AML-193 (cell line): ENCODE measurements at regions not wholly inside any gene's neighbourhood (a gene's known extent, or its start where the extent isn't known, plus 50 kb on each side); places are given as distances from the start of the nearest gene placed in this dataset.
"Not testable (repeated sequence)": the region's sequence is repeated elsewhere in the genome, so short reads cannot be mapped to it uniquely, and the experiment has no call there.

ENCODE experiments used
- DNase-seq, 2 experiments: peaks; one replicate each; lab custom pipeline; 2025; lab: John Stamatoyannopoulos, UW

DNA sequence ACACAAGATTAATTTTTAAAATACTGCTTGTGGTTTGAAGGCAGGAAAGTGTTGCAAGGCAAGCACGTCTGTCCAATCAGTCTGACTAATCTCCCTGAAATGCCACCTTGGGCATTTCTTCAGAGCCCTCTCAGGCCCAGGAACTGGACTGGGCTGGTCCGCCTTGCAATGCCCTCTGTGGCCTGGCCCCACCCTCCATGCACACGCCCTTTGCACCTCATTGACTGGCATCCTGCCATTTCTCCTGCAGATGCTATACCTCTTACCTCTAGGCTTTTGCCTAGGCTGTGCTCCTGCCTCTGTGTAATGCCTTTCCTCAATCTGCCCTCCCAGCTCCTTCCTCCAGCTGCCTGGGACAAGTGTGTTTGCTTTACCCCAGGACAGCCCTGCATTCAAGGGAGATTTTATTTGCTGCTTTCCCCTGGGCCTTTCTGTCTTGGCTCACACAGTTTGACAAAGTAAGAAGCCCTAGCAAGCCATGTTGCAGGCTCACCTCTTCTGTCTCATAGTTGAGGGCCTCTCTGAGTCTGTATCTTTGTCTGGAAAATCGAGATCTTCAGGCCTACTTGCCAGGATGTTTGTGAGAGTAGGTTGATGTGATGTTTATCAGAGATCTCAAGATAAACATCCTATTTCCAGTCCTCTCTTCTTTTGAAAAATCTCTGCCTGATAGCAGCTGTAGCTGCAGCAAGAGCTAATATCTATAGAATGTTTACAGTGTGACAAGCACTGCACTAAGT is 149.2 kb upstream of the JUN start:
- peak; percentile 59 to 72 for DNase-seq

DNA sequence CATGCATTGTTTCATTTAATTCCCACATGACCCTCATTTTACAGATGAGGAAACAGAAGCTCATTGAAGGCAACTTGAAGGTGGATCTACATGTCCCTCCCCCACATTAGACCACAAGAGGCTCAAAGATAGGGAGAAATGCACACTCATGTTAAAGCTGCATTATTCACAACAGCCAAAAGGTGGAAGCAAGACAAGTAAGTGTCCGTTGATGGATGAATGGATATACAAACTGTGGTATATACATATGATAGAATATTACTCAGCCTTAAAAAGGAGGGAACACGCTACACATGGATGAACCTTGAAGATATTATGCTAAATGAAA is 149.7 kb upstream of the JUN start:
- no peak for DNase-seq

DNA sequence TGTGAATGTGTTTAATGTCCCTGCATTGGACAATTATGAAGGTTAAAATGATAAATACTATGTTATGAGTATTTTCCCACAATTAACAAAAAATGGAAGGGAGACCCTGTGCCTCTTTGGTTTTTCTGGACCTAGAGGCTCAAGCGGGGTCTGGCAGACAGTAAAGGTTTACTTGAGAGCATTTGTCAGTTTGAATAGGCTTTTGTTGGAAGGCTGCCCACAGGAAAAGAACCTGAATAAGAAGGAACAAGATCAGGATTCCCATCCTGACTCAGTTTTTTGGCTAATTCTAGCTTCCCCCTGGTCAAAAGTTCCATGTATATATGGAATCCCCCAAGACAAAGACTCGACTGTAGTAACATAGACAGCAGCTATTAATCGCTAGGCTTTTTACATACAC is 150.9 kb upstream of the JUN start:
- DNase-seq, result no peak

DNA sequence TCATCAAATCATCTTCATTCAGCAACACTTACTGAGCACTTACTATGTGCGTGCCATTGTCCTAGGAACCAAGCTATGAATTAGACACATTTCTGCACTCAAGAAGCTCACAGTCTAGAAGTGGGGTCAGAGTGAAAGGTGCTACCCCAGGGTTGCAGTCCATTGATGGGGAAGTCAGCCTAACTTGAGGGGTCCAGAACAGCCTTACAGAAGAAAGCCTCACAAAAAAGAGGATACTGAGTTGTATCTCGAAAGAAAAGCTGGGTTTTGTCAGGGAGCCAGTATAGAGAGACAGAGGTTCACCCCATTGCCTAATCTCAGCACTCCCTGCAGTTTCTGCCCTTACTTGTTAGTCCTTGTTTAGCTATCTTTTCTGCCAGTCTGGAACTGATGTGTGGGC is 153.1 kb upstream of the JUN start:
- no peak for DNase-seq

DNA sequence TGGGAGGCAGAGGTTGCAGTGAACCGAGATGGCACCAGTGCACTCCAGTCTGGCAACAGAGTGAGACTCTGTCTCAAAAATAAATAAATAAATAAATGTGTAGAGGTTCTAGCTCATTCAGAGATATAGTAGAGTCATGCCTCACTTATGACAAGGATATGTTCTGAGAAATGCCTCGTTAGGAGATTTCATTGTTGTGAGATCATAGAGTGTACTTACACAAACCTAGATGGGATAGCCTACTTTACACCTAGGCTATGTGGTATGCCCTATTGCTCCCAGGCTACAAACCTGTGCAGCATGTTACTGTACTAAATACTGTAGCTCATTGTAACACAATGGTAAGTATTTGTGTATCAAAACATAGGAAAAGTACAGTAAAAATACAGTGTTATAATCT is 155.3 kb upstream of the JUN start:
- DNase-seq, result no peak

DNA sequence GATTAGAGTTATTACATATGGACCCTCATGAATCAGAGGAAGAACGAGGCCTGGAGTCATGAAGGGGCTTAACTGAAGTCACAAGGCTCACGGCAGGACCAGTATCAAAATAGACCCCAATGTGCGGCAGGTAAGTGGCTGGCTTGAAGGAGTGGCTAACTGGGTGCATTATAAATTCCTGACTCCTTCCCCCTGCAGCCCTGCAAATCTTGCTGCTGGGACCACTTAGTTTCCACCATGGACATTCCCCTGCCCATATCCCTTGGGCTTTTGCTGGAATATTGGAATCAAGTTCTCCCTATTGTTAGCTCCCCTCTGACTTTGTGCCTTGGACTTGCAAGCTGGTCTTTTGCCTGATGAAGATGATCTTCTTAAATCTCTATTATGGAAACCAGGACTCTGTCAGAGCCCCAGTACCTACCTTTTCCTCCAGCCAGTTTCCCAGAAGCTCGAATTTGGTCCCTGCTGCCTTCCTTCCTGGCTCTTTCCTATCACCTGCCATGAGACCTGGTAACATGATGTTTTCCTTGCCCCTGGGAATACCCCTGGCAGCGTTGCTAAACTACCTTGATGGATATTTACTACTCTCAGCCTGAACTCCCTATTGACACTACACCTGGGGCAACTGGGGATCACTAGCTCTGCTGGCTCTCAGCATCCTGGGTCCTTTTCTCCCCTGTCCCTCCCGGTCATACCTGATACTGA is 156.0 kb upstream of the JUN start:
- DNase-seq, result no peak

DNA sequence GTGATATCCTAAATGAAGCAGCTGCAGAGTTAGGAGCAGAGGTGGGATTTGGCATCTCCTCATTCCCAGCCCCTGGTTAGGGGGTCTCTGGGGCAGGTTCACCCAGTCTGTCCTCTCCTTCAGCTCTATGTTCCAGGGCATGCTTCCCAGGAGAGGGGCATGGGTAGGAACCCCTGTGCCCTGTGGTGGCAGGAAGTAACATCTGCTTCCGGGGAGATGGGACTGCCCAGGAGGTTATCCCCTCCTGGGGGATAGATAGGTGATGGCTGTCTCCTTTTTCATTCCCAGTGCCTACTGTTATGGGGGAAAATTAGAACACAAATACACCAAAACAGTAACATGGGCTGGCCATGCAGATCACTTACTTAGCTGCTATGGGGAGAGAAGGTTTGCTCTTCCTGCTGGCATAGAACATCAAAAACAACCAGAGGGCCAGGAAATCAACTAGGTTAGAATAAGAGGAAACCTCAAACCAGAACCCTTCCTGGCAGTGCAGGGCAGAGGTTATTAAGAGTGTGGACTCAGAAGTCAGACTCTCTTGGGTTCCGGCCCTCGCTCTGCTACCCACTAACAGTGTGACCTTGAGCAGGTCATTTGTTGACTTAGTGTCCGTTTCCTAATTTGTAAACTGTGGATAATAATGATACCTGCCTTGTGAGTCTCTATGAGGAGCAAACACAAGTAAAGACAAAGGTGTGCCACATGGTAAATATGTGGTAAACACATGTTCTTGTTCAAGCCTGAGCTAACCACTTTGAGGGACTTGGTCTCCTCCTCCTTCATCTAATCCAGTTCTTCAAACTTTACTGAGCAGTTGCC is 157.8 kb upstream of the JUN start:
- no peak for DNase-seq

DNA sequence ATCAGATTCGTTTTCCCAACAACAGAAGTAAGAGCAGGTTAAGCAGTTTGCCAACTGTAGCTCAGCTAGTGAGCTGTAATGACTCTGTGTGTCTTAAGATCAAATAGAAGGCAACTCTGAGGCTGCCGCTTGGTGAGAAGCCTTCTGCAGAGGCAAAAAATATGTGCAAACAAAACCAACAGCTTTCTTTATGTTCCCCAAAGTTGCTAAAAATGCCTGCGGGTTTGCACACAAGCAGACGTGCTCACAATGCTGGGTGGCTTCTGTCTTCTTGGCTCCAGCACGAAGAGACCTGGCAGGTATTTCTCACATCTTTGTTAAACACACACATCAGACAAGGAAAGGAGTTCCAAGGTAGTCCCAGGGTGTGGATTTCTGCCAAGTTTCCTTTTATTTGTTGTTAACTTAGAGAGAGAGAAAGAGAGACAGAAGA is 158.9 kb upstream of the JUN start:
- no peak for DNase-seq

DNA sequence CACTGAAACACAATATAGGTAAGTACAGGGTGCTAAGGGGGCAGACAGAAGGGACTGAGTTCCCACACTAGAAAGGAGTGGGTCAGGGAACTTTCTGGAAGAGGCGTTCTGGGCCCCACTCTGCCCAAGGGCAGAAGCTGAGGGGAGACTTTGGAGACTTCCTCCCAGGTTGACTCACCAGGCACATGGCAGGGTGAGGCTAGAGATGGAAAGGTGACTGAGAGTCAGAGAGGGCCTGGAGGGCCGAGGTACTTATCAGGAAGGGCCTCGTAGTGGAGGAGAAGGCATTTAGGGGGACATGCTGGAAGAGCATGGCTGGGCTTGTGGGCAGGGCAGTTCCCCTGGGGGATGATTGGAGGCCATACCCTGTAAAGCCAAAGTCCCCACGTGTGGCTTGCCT is 159.9 kb upstream of the JUN start:
- no peak for DNase-seq

DNA sequence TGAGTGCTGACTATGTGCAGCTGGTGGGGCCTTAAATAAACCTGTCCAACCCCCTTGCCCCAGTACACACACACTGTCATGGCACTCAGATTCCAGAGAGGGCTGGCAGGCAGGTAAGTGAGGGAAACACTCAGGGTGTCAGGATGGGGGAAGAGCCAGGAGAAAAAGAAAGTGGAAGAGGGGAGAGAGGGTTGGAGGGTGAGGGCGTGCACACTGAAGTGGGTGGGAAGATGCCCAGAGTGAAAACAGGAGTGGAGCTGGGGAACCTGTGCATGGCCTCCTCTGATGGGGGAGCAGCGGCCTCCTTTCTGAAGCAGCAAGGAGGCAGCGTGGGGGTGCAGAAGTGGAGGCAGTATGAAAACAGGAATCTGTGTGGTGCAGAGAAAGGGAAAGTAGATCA is 160.6 kb upstream of the JUN start:
- no peak for DNase-seq

DNA sequence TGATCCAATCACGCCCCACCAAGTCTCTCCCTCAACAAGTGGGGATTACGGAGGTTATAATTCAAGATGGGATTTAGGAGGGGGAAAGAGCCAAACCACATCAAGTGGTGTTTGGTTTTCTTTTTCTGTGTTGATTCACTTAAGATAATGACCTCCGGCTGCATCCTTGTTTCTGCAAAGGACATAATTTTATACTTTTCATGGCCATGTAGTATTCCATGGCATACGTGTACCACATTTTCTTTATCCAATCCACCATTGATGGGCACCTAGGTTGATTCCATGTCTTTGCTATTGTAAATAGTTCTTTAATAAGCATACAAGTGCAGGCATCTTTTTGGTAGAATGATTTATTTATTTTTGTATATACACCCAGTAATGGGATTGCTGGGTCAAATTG is 162.5 kb upstream of the JUN start:
- no peak for DNase-seq

DNA sequence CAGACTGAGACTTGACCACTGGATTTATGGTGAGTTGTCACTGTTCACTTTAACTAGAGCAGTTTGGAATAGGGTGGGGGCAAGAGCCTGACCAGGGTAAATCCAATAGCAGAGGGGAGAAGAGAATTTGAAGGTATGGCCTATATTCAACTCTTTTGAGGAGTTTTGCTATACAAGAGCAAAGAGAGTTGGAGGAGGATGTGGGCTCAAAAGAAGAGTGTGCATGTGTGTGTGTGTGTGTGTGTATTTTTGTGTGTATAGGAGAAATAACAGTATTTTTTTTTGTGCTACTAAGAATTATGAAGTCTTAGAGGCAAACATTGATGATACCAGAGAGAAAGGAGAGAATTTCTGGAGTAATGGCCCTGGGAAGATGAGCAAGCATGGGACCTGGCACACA is 164.8 kb upstream of the JUN start:
- DNase-seq, result no peak

DNA sequence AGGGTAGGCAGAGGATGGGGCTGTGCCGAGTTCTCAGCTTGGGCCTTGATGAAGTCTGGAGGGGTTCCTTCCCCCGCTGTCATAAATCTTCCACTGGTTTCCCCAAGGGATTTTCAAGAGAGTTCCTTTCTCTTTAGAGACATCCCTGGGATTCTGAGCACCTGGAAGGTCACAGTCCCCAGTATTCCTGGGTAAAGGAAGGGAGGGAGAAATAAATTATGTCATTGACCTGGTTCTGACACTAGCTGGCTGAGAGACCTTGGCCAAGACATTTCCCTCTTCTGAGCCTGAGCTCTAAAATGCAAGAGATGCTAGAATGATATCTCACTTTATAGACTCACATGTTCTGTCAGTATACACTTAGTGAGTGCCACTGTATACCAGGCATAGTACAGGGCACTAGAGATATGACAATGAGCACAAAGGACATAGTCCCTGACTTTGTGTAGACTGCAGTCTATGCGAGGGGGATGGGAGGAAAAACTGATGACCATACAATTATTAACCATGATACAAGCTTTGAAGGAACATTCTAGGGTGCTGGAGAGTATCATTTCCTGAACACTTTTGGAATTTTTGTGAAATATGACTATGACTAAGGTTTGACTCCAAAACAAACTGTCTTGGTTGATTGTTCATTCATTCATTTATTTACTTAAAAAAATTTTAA is 165.8 kb upstream of the JUN start:
- DNase-seq, result no peak

DNA sequence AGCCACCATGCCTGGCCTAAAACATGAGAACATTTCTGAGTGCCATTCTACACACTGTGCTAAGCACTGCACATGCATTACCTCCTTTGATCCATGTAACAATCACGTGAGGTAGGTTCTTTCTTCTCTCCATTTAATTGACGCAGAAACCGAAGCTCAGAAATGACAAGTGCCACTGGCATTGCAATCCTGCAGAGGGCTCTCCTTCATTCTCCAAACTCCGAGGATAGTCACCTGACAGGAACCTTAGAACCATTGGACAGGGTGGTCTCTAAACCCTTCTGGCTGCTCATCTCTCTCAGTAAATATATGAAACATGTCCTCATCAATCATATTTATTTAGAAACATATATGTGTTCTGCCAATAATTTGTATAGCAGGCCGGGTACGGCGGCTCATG is 167.1 kb upstream of the JUN start:
- DNase-seq, result no peak

DNA sequence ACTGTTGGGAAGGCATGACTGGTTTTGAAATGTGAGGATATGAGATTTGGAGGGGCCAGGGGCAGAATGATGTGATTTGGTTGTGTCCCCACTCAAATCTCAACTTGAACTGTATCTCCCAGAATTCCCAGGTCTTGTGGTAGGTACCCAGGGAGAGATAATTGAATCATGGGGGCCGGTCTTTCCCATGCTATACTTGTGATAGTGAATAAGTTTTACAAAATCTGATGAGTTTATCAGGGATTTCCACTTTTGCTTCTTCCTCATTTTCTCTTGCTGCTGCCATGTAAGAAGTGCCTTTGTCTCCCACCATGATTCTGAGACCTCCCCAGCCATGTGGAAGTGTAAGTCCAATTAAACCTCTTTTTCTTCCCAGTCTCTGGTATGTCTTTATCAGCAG is 170.1 kb upstream of the JUN start:
- not testable (repeated sequence) for DNase-seq

DNA sequence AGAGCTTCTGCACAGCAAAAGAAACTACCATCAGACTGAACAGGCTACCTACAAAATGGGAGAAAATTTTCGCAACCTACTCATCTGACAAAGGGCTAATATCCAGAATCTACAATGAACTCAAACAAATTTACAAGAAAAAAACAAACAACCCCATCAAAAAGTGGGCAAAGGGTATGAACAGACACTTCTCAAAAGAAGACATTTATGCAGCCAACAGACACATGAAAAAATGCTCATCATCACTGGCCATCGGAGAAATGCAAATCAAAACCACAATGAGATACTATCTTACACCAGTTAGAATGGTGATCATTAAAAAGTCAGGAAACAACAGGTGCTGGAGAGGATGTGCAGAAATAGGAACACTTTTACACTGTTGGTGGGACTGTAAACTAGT is 179.4 kb upstream of the JUN start:
- DNase-seq, result not testable (repeated sequence)

DNA sequence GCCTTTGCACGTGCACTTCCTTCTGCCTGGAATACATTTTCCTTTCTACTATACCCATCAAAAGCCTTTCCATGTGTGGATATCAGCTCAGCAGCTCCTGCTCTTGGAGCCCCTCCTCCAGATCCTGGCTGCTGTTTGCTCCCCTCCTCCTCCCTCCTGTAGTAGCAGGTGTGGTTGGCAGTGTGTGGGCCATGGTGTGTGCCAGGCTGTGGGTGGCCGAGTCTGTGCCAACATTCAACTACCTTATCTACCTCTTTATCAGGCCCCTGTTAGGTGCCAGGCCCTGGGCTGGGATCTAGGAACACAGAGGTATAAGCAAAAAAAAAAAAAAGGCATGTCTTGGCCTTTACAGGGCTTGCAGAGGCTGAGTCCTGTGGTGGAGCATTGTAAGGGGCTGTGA is 180.6 kb upstream of the JUN start:
- DNase-seq, result no peak

DNA sequence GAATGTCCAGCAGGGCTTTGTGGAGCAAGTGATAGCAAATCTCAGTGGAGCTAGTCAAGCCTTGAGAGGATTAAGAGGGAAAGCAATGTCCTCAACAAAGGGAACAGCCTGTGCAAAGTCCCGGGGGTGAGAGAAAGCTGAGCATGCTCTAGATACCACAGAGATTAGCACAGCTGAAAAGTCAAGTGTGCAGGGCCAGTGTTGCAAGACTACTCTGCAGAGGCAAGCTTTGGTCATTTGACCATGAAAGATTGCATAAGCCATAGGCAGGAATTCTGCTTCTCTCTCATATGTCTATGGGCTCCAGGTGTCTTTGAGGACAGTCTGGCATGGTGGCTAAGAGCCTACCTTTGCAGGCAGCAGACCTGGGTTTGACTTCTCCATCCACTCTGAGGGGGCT is 181.0 kb upstream of the JUN start:
- peak; percentile 46 to 57 for DNase-seq

DNA sequence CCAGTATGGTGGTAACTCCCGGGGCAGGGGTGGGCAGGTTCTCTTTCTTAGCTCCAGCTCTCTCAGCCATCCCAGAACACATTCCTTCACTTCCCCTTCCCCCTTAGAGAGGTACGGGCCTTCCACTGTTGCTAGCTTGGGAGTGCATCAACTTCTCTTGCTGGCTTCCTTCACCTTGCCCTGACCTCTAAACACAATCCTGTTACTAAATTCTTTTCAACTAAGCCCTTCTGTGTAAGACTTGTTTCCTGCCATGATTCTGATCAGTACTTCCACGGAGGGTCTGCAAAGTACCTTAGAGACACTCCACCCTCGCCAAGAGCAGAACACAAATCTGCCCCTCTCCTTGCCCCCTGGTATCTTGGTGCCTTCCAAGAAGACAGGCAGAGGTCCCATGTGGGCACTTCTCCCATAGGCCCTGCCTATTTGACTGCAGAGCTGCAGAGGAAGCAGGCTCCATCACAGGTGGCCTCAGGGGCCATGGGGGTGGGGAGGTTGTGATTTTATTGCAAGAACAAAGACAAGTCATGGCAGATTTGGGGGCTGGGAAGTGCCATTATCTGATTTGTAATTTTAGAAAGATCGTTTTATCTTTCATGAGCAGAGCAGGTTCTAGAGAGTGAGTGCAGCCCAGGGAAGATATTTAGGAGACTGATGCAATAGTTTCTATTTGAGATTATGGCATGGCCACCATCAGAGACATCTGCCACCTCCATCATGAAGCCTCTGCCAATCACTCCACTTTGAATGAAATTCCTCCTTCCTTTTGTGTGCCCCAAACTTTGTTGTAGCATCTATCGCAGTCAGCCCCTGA is 182.5 kb upstream of the JUN start:
- DNase-seq, result no peak

DNA sequence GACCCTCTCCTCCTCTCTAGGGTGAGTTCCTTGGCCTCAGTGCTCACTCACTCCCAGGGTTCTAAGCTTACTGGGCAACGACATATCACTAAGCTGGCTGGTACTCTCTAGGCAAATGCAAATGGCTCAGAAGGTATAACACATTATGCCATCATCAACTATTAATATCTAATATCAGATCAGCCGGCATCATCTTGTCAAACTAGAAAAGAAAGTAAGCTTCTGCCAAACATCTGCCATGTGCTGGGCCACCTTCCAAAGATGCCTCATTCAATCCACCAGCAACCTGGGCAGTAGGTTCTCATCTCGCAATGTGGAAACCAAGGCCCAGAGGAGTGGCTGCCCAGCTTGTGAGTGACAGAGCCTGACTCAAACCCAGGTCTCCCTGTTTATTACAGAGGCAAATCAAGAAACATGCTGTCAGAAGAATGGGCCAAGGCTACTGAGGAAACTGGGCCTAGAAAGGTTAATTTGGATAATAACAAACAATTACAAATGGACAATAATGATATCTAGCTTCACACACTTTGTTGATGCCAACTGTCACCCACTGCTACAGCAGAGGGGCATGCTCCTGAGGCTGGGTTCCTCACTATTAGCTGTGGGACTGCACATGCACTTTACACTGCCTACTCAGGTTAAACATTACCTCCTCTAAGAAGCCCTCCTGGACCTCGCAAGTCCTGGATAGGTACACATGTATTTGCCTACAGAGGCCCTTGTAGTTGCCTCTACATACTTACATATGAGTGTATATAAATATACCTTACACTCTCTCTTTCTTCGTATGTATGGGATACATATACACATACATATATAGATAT is 183.3 kb upstream of the JUN start:
- no peak for DNase-seq
